HG02852 (cell line): ENCODE measurements at regions not wholly inside any gene's neighbourhood (a gene's known extent, or its start where the extent isn't known, plus 50 kb on each side); places are given as distances from the start of the nearest gene placed in this dataset.

ENCODE experiments used
- ATAC-seq: cut with Tn5 transposase; IDR thresholded peaks from one replicate; pipeline ENCODE4 v1.9.1; 2021; ENCODE audit warnings: mild to moderate bottlenecking, moderate library complexity; ENCODE audit not compliant: unreplicated experiment

- no peak for ATAC-seq
These were observed 98.5 kb upstream of the RUNX3 start for GRCh38 chr1:25028587-25028906.

DNA sequence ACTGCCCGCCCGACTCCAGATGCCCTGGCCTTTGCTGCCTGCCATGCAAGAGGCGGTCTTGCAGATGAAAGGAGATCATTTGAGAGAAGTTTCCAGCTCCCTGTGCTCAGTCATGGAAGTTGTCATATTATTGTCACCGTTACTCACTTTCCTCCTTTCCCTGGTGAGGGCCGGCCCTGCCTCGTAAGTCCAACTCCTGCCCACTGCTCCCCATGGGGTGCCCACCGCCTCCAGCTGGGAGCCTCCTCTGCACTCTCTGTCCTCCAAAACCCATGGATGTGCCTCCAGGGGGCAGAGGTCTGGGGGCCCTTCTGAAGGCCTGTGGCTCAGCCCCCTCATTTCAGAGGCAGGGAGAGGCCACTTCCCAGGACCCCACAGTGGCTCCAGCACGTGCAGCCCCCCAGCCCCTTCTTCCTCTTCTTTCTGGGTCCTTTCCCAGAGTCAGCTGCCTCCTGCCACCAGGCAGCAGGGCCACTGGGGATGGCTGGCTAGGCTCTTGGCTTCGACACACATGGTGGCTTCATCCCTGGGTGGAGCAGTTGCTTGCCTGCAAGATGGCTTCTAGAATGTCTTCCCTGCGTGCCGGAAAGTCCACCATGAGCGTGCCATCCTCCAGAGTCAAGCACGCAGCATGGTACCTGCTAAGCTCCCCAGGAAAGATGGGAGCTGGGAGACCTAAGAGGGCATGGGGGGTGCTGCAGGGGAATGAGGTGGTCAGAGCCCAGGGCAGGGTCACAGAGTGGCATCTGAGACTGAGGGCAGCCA, 97.9 kb upstream of the RUNX3 start:
- ATAC-seq: no peak

- no peak for ATAC-seq
These were observed 96.8 kb upstream of the RUNX3 start for GRCh38 chr1:25026730-25027450.

GRCh38 chr1:25026304-25026703, 96.2 kb upstream of the RUNX3 start:
- ATAC-seq: no peak

DNA sequence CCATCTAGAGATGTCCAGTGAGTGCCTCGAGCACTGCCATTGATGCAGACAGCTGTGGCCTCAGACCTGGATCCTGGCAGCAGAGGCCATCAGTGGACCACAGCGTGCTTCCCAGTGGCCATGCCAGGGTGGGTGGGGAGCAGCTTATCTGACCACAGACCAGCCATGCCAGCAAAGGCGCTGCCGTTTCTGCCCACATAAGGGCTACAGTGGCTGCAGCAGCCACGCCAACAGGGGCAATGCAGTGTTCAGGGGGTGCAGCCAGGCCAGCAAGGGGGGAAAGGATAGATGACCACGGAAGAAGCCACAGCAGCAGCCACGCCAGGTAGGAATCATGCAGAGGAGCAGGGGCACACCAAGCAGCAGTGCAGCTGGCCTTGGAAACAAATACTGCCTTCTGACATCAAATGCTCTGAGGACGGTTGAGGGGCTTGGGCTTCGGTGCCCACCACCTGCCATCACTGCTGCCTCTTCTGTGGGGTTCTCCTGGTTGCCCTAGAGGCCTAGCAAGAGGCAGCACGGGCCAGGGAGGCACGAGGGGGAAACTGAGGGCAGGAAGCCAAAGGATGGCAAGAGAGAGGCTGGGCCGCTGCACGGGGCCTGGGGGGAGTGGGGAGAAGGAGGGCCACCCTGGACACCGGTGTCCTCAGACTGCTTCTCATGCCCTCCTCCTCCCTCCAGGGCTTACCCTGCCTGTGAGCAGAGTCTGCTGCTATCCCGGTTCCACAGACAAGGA, 94.7 kb upstream of the RUNX3 start:
- no peak for ATAC-seq

- ATAC-seq: no peak
These were observed 93.8 kb upstream of the RUNX3 start for GRCh38 chr1:25023826-25024225.

GRCh38 chr1:25023190-25023578, 93.1 kb upstream of the RUNX3 start:
- no peak for ATAC-seq

GRCh38 chr1:25022361-25023189, 92.5 kb upstream of the RUNX3 start:
- peak; percentile 70 for ATAC-seq

- ATAC-seq: no peak
These were observed 91.6 kb upstream of the RUNX3 start for GRCh38 chr1:25021591-25022215.

DNA sequence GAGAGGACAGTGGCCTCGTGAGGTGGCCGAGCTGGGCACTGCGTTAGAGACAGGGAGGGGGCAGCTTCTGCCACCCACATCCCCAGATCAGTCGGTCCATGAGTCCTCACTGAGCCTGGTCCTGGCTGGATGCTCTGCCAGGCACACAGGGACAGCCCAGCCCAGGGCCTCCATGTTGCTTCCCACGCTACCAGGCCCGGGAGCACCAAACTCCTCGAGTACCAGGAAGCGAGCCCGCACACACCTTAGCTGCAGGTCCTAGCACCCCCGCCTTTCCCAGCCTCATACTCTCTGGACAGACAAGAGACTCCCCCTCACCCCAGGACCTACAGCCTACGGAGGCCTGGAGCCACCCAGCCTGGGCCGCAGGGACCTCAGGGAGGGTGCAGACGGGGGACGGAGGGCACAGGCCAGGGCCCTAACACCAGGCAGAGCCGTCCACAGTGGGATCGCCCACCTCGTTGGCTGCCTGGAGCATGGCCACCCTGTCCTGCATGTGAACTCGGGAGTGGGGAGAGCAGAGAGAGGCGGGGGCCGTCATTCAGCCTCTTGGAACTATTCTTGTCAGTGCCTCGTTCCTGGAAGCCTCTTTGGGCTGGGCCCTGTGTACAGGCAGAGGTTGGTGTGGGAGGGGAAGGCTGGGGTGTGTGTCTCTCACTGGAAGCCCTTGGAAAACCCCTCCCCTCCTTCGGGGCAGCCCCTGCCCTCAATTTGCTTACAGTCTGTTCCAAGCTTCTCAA, 90.9 kb upstream of the RUNX3 start:
- no peak for ATAC-seq

DNA sequence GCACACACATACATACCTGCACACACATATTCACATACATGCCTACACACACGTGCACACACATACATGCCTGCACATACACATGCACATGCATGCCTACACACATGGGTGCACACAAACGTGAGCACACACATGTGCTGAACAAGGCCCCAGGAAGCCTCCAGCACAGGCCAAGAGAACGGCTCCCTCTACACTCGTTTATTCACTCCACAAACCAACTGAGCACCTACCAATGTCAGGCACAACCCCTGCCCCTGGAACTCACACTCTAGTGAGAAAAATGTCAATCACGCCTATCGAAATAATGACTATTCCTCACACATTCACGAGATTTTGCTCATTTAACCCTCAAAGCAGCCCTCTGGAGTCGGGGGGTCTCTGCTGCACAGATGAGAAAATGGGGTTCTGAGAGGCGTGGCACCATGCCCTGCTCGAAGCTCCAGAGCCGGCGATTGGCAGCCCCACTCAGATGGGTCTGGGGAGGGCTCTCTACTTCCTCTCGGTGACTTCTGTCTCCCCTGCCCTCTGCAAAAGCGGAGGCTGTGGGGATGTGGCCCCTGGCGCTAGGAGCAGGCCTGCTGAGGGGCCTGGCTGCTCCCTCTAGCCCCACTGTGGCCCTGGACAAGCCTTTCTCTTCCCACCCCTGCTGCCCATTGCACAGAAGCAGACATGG, 90.2 kb upstream of the RUNX3 start:
- ATAC-seq: no peak

- ATAC-seq: peak; percentile 49
These were observed 89.5 kb upstream of the RUNX3 start for GRCh38 chr1:25019337-25020172.

- no peak for ATAC-seq
These were observed 88.9 kb upstream of the RUNX3 start for GRCh38 chr1:25018943-25019336.

GRCh38 chr1:25018110-25018735, 88.1 kb upstream of the RUNX3 start:
- no peak for ATAC-seq

- ATAC-seq: no peak
These were observed 87.5 kb upstream of the RUNX3 start for GRCh38 chr1:25017436-25018109.

DNA sequence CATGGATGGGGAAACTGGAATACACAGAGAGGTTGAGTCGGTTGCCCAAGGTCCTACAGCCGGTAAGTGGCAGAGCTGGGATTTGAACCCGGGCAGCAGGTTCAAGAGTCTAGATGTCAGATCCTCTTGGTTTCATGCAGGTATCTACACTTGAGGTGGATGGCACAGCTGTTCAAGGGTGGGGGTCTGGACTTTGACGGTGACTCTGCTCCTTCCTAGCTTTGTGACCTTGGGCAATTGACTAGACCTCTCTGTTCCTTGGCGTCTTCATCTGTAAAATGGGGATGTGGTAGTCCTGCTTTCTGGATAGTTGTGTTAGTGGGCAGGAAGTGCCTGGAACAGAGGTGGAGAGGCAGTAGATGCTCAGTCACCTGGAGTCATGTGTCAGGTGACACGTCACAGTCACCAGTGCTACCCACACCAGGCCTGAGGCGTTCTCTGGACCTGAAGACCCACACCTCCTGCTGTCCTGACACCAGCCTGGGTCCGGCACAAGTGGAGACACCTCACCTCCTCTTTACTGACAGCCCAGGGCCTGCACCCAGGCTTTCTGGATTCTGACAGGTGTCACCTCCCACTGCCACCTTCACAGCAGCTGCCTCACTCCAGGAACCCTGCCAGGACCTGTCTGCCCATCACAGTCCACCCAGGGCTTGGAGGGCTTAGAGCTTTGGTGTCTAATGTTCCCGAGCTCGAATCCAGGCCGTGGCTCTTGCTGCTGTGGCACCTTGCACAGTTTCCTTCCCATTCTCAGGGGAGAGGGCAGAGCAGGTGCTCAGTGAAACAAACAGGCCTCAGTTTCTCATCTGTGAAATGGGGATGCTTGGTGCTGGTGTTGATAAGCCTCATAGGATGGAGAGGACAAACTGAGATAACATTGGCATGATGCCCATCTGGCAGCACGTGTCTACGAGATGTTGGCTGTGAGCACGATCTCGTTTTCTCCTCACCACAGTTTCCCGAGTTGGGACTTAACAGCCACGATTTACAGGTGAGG, 83.2 kb upstream of the RUNX3 start:
- no peak for ATAC-seq
